Cardiac septum (tissue), 1 donor: ENCODE measurements at regions not wholly inside any gene's neighbourhood (a gene's known extent, or its start where the extent isn't known, plus 50 kb on each side); places are given as distances from the start of the nearest gene placed in this dataset.
"Not testable (repeated sequence)": the region's sequence is repeated elsewhere in the genome, so short reads cannot be mapped to it uniquely, and the experiment has no call there.

Experiments
- DNase-seq: peaks from one replicate; pipeline ENCODE4 v3.0.0-alpha.2; 2020; ENCODE audit warnings: low spot score
- intact Hi-C: fragments of 100-400 bp; cut with DNase I; formaldehyde crosslinking; loops from one replicate; pipeline ENCODE4 v1.14.0; 2022
- donor health status: DM: no; HTN: no; CAD: no.

DNA sequence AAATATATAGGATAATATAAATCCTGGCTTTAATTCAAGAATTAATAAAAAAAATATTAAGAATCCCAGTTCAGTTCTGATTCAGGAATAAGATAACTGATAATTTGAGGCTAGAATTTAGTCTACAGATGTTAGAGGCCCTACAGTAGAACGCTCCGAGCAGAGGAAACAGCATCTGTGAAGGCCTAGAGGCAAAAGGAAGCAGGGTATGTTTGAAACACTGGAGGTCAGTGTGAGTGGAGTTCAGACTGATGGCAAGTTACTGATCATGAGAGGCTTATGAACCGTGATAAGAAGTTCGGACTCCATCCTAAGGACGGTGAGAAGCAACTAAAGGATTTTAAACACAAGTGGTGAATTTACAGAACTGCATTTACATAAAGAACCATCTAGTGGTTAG, 79.3 kb upstream of the NOTCH2NLA start:
- intact Hi-C loops, DNase-seq: not testable (repeated sequence)

DNA sequence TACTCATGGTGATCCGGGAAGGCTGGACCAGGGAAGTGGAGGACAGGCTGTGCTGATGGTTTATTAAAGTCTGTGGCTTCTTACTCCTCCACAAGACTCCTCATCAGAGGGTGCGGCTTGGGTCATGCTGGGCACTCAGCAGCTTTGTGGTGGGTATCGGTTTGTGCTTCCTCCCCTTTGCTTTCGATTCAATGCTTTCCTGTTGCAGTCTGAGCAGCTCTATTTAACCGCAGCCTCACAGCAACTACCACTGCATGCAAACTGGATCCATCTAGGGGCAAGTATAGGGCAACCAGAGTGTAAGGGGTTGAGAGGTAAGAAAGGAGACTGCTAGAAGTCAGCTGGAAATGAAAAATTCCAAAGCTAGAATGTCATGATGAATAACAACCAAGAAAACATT, 78.8 kb upstream of the NOTCH2NLA start:
- intact Hi-C loops, DNase-seq: not testable (repeated sequence)

DNA sequence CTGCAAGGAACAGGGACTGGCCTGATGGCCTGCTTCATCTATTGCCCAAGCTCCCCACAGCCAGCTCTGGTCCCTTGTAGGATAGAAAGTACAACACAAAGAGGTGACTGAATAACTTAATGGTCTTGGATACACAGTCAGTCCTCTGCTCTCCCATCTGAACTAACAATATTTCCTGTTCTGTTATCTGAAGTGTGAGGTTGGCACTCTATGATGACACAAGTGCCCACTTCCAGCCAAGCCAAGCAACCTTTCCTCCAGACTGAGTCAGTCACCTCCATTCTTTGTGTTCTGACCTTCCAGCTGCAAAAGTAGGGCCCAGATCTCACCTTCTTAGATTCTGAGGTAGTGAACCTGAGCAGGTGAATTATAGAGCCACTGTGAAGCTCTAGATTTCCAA, 77.8 kb upstream of the NOTCH2NLA start:
- DNase-seq, intact Hi-C loops: not testable (repeated sequence)

DNA sequence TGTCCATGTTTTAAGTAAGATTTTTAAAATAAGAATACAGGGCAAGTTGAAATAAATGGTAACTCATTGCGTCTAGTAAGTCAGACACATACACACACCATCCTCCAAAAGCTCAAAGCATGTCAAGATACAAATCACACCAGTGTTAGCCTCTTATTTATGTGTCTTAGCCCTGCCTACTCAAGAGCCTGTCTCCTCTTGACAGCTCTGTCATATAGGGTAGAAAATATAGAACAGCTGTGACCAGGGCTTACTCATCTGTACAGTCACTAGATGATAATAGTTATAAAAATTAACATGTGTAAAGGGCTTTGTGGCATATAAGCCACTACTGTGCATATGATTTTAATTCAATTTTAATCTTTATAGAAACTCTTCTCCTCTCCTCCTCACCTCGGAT, 76.6 kb upstream of the NOTCH2NLA start:
- intact Hi-C loops, DNase-seq: not testable (repeated sequence)

DNA sequence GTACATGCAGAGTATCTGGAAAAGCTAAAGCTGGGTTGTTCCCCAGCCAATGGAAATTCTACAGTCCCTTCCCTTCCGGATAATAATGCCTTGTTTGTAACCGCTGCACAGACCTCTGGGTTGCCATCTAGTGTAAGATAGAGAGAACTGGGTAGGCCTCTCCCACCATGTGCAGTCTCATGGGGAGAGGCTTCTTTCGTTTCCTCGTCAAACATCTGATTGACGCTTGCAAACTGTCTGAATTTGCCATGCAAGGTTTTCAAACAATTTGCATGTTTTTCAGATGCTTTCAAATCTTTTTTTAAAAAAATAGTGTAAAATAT, 69.7 kb upstream of the NOTCH2NLA start:
- intact Hi-C loops, result not testable (repeated sequence)

DNA sequence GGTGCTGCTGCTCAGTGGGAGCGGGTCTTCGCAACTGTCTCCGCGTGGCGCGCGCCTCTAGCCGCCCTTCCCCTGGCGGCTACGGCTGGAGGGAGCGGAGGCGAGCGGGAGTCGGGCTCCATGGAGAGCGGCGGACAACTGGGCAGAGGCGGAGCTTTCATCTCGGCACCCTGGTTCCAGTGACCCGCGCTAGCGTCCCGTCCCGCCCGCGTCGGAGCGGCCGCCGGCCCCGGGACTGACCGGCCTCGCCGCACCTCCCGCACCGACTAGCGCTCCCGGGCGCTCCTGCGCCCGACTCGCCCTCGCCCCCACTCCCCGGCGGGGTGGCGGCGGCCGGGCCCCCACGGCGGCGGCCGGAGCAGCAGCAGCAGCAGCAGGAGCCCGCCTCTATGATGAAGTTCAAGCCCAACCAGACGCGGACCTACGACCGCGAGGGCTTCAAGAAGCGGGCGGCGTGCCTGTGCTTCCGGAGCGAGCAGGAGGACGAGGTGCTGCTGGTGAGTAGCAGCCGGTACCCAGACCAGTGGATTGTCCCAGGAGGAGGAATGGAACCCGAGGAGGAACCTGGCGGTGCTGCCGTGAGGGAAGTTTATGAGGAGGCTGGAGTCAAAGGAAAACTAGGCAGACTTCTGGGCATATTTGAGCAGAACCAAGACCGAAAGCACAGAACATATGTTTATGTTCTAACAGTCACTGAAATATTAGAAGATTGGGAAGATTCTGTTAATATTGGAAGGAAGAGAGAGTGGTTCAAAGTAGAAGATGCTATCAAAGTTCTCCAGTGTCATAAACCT, 69.2 kb upstream of the NOTCH2NLA start:
- DNase-seq, intact Hi-C loops: not testable (repeated sequence)

More for the DNA sequence above, 69.7 kb upstream of the NOTCH2NLA start:
- DNase-seq, result not testable (repeated sequence)

DNA sequence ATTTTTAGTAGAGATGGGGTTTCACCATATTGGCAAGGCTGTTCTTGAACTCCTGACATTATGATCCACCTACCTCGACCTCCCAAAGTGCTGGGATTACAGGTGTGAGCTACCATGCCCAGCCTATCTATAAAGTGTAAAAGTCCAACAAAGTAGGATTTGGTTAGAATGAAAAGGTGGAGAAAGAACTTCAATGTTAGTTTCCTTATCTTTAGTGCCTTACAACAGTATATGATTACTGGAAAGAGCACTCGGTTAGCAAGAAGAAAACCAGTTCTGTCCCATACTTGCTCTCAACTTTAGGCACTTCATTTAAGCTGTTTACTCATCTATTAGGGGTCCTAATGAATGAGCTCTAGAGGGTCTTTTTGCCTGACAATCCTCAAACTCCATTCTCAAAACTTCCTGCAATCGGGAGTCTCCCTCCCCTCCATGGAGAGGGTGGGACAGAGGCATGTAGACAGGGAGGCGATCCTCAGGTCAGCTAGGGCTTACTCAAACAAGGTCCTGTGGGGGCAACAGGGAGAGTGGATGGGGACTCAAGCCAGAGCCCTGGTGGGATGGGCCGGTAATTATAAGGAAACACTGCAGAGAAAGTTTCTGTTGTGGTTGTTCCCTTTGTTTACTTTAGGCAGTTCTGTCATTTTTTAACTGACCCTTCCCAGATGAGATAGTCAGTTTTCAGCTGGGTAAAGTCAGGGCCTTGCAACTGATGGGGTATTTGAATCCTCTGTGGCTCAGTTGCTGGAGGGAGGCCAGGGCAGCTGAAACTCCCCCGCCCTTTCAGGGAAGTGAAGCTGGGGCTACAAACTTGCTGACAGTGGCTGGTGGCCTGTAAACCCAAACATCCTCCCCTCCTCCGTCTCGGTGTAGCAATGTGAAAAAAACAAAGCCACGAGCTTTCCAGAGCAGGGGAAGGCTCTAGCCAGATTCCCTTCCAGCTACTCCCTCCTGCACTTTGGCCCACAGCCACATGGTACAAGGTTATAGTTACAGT, 64.4 kb upstream of the NOTCH2NLA start:
- DNase-seq, intact Hi-C loops: not testable (repeated sequence)

DNA sequence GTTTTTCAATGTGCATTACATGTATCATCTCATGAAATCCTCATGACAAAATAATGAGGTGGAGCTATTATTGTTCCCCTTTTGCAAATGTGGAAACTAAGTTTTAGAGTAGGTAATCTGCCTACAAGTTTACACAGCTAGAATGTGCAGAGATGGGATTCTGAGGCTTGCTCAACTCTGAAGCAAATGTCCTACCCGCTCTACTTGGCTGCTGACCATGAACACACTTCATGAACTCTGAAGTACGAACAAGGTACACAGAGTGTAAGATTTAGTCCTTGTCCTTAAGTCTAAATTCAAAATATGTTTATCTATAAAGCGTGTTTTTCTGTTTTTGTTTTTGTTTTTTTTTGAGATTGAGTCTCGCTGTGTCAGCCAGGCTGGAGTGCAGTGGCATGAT, 63.6 kb upstream of the NOTCH2NLA start:
- DNase-seq, intact Hi-C loops: not testable (repeated sequence)

DNA sequence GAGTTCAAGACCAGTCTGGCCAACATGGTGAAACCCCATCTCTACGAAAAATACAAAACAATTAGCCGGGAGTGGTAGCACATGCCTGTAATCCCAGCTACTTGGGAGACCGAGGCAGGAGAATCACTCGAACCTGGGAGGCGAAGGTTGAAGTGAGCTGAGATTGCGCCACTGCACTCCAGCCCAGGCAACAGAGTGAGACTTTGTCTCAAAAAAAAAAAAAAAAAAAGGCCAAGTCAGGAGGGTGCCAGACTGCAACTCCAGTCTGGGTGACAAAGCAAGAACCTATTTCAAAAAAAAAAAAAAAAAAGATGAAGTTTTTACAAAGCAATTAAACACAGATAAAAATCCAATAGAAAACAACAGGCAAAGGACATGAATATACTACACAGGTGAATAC, 59.1 kb upstream of the NOTCH2NLA start:
- intact Hi-C loops, DNase-seq: not testable (repeated sequence)

DNA sequence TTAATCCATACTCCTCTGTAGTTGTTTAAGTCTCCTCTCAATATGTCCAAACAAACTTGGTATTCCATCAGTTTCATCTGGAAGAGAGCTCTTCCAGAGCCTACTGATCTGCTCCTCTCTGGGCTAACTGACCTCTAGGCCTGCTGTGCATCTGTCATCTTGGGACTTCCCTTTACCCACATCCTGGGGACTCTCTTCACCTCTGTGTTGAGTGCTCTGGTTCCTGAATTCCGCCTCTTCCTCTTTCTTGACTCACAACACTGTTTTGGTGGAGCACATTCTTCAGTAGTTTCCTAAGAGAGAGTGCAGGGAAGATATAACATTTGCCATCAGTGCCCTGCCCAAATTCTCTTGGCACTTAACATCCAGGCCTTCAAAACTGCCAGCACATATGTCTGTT, 55.9 kb upstream of the NOTCH2NLA start:
- intact Hi-C loops, DNase-seq: not testable (repeated sequence)

DNA sequence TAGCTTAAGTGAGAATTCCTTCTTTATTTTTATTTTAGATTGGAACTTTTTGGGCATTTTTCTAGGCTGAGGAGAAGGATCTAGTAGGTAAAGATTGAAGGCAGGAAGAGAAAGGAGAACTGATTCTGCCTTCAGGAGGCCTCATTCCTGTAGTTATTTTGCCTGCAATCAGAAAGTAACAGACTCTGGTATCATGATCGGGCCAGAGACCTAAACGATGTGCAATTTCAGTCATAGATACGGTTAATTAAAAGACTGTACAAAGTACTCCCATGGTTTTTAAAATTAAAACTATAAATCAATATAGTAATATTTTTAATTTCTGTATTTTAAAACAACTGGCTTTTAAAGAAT, 54.7 kb upstream of the NOTCH2NLA start:
- DNase-seq, intact Hi-C loops: not testable (repeated sequence)

DNA sequence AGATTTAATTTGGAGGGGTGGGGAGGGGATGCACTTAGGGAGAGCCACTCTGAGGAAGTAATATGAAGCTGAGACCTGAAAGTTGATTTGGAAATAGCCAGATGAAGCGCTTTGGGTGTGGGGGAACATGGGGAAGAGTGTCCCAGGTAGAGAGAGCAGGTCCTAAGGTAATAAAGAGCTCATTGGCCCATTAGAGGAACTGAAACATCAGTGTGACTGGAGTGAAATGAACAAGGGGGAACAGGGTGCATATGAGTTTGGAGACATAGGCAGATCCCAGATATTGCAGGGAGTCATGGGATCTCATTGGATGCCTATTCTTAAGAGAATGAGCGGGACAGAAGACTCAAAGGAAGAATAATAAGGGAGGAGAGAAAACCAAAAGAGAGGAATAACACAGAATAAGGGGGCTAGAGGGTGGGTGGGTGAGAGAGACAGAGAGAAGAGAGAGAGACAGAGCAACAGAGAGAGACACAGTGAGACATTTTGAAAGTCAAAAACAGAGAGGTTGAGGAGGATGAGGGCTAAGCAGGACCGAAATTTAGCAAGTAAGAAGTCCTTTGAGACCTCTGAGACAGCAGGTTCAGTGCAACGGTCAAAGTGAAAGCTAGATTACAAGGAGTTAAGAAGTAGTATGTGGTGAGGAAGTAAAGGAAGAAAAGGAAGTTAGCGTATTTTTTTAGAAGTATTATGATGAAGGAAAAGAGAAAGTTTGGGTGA, 54.1 kb upstream of the NOTCH2NLA start:
- intact Hi-C loops, DNase-seq: not testable (repeated sequence)

DNA sequence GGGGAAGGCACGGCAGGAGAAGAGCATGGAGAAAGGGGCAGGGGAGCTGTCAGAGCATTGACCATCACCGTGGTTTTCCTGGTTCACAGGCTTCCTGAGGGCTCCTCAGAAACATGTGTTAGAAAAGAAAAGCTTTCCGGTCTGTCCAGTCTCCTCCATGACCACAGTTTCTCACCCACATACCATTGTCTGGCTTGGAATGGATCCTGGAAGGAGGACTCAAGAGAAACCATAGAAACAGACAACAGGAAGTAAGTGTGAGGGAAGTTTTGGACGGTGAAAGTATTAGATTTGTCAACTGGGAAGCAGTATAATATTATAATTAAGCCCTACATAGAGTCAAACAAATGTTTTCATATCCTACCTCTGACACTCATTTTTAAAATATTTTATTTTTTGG, 52.7 kb upstream of the NOTCH2NLA start:
- DNase-seq, intact Hi-C loops: not testable (repeated sequence)

DNA sequence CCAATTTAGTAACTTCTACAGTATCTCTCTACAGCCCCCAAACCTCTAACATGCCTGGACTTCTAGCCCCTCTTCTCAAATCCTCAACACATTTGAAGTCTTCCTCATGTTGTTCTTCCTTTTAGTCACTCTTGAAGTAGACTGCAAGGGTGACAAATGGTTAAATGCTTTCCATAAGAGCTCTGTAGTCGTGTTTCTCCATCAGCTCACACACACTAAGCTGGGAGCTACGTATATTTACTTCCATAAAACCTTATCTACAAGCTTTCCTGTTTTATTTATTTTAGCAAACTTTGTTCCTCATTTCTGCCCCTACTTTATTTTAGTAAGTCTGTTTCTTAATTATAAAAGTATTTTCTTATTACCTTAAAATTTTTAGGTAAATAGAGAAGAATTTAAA, 49.9 kb upstream of the NOTCH2NLA start:
- DNase-seq, intact Hi-C loops: not testable (repeated sequence)
